HCT116 (cell line): ENCODE measurements at regions not wholly inside any gene's neighbourhood (a gene's known extent, or its start where the extent isn't known, plus 50 kb on each side); places are given as distances from the start of the nearest gene placed in this dataset.
"Not testable (repeated sequence)": the region's sequence is repeated elsewhere in the genome, so short reads cannot be mapped to it uniquely, and the experiment has no call there.

Source experiments
- ATAC-seq: fragments of 200-7000 bp; cut with Tn5 transposase; 2 replicates; pipeline ENCODE4 v1.9.1; 2020; ENCODE audit warnings: mild to moderate bottlenecking, moderate library complexity
- BruUV-seq: library from RNA; stranded (reverse); fragments of 400-500 nt; replicated peaks from 2 replicates; lab custom pipeline; 2021; lab: Mats Ljungman, UMichigan
- CTCF ChIA-PET: fragments of 300-600 bp; sonication (Branson Sonifier 250); formaldehyde crosslinking; loops from one replicate; lab custom pipeline; 2021; ENCODE audit warnings: antibody characterized with exemption; lab: Charles Lee
- POLR2A ChIA-PET: fragments of 300-600, 350-600 bp; sonication (Branson Sonifier 250); formaldehyde crosslinking; loops from one replicate; lab custom pipeline; 2021; ENCODE audit warnings: antibody characterized with exemption; lab: Charles Lee
- RAD21 ChIA-PET, 2 experiments: fragments of 300-600 bp; sonication (Branson Sonifier 250); formaldehyde crosslinking; loops; one replicate each; lab custom pipeline; 2023; ENCODE audit warnings: low total read pairs in 2 of 2; ENCODE audit not compliant: uncharacterized antibody in 2 of 2, unreplicated experiment in 2 of 2, low non-redundant PET in 1 of 2; lab: Charles Lee
- DNase-seq: peaks from one replicate; pipeline ENCODE4 v3.0.0-alpha.2; 2010; ENCODE audit warnings: low read depth, low spot score
- H2AFZ ChIP-seq: fragments of 200-600 bp; shearing (Covaris generic), sonication (generic); 2 replicates; pipeline ENCODE4 v1.6.1; 2017; ENCODE audit warnings: low read depth, mixed run types, mixed read lengths, antibody characterized with exemption, low read length; ENCODE audit not compliant: poor library complexity, severe bottlenecking
- H3K27ac ChIP-seq: 2 replicates; pipeline ENCODE4 v1.5.1; 2012; ENCODE audit warnings: low read depth, low read length
- H3K27me3 ChIP-seq: fragments of 200-600 bp; sonication (generic); 2 replicates; pipeline ENCODE4 v1.6.1; 2016; ENCODE audit warnings: mixed run types, low read length, mixed read lengths; ENCODE audit not compliant: insufficient read depth
- H3K36me3 ChIP-seq, 2 experiments: fragments of 200-500 bp in 1 of 2; fragments of 200-600 bp in 1 of 2; sonication (Bioruptor generic) in 1 of 2; sonication (generic) in 1 of 2; 2 replicates each; pipeline versions ENCODE4 v1.5.1 to v1.6.1; 2014 to 2016; ENCODE audit warnings: low read length in 2 of 2, inconsistent platforms in 1 of 2, mixed read lengths in 1 of 2, mixed run types in 1 of 2; ENCODE audit not compliant: insufficient read depth in 2 of 2, control insufficient read depth in 1 of 2
- H3K4me1 ChIP-seq, 2 experiments: fragments of 200-600 bp in 1 of 2; sonication (generic) in 1 of 2; 2 replicates each; pipeline versions ENCODE4 v1.5.1 to v1.6.1; 2012 to 2017; ENCODE audit warnings: low read length in 2 of 2, inconsistent platforms in 1 of 2, mild to moderate bottlenecking in 1 of 2, mixed read lengths in 1 of 2, mixed run types in 1 of 2, moderate library complexity in 1 of 2; ENCODE audit not compliant: insufficient read depth in 2 of 2, control insufficient read depth in 1 of 2
- H3K4me2 ChIP-seq: fragments of 200-600 bp; sonication (generic); 2 replicates; pipeline ENCODE4 v1.6.1; 2017; ENCODE audit warnings: mixed run types, low read length, mixed read lengths
- H3K4me3 ChIP-seq, 2 experiments: fragments of 200-600 bp in 1 of 2; sonication (generic) in 1 of 2; replicated peaks in 1 of 2; 2 replicates each; pipeline ENCODE4 v1.5.1; 2011 to 2016; ENCODE audit warnings: low read length in 2 of 2, control low read depth in 1 of 2, low read depth in 1 of 2, mild to moderate bottlenecking in 1 of 2, mixed read lengths in 1 of 2, mixed run types in 1 of 2
- H3K79me2 ChIP-seq: fragments of 200-600 bp; sonication (generic); 2 replicates; pipeline ENCODE4 v1.6.1; 2017; ENCODE audit warnings: mild to moderate bottlenecking, mixed run types, low read length, moderate library complexity, mixed read lengths; ENCODE audit not compliant: insufficient read depth
- H3K9ac ChIP-seq: fragments of 200-600 bp; sonication (generic); 2 replicates; pipeline ENCODE4 v1.6.1; 2016; ENCODE audit warnings: low read length, mixed read lengths
- H3K9me2 ChIP-seq: fragments of 200-600 bp; sonication (generic), shearing (Covaris generic); 2 replicates; pipeline ENCODE4 v1.6.1; 2017; ENCODE audit warnings: mixed run types, mild to moderate bottlenecking, moderate library complexity; ENCODE audit not compliant: insufficient read depth
- H3K9me3 ChIP-seq, 2 experiments: fragments of 200-500 bp in 1 of 2; fragments of 200-600 bp in 1 of 2; sonication (Bioruptor generic) in 1 of 2; sonication (generic) in 1 of 2; 2 replicates each; pipeline ENCODE4 v1.6.1; 2014 to 2017; ENCODE audit warnings: low read length in 2 of 2, mixed read lengths in 2 of 2, inconsistent platforms in 1 of 2, low read depth in 1 of 2, mild to moderate bottlenecking in 1 of 2, mixed run types in 1 of 2, moderate library complexity in 1 of 2; ENCODE audit not compliant: control insufficient read depth in 1 of 2, insufficient read depth in 1 of 2
- H4K20me1 ChIP-seq: fragments of 200-600 bp; sonication (generic), shearing (Covaris generic); 2 replicates; pipeline ENCODE4 v1.6.1; 2017; ENCODE audit warnings: mixed run types, mild to moderate bottlenecking, moderate library complexity; ENCODE audit not compliant: insufficient read depth
- CBX3 ChIP-seq: IDR thresholded peaks from 2 replicates; pipeline ENCODE4 v1.6.1; 2012; ENCODE audit warnings: low read depth
- EZH2 ChIP-seq: fragments of 200-600 bp; sonication (generic); IDR thresholded peaks from 2 replicates; pipeline ENCODE4 v1.6.1; 2017; ENCODE audit warnings: antibody characterized with exemption, mixed run types
- FOSL1 ChIP-seq: IDR thresholded peaks from 2 replicates; pipeline ENCODE4 v1.6.1; 2012; ENCODE audit warnings: low read depth
- JUND ChIP-seq: IDR thresholded peaks from 2 replicates; pipeline ENCODE4 v1.6.1; 2012
- POLR2AphosphoS5 ChIP-seq: IDR thresholded peaks from 2 replicates; pipeline ENCODE4 v1.6.1; 2011; ENCODE audit warnings: mild to moderate bottlenecking, low read depth, low read length, moderate library complexity
- RAD21 ChIP-seq: IDR thresholded peaks from 2 replicates; pipeline ENCODE4 v1.6.1; 2012; ENCODE audit warnings: low read depth, mild to moderate bottlenecking
- SP1 ChIP-seq: IDR thresholded peaks from 2 replicates; pipeline ENCODE4 v1.6.1; 2012; ENCODE audit warnings: low read depth
- SRF ChIP-seq: IDR thresholded peaks from 2 replicates; pipeline ENCODE4 v1.6.1; 2012; ENCODE audit warnings: low read depth
- YY1 ChIP-seq: IDR thresholded peaks from 2 replicates; pipeline ENCODE4 v1.6.1; 2011; ENCODE audit warnings: low read length, low read depth, moderate library complexity, mild to moderate bottlenecking; ENCODE audit not compliant: insufficient replicate concordance; ENCODE audit errors: extremely low read depth
- ZFX ChIP-seq: fragments of 450-650 bp; IDR thresholded peaks from 2 replicates; pipeline ENCODE4 v1.6.1; 2017
- intact Hi-C: fragments of 100-400 bp; cut with micrococcal nuclease; formaldehyde crosslinking; loops from 2 replicates; pipeline ENCODE4 v1.10.0; 2022
- TF ChIP-seq, protein P1 (sequence below): IDR thresholded peaks from 2 replicates; pipeline ENCODE4 v1.6.1; 2011; ENCODE audit warnings: mild to moderate bottlenecking, low read length, moderate library complexity; ENCODE audit not compliant: insufficient replicate concordance; ENCODE audit errors: extremely low read depth

DNA sequence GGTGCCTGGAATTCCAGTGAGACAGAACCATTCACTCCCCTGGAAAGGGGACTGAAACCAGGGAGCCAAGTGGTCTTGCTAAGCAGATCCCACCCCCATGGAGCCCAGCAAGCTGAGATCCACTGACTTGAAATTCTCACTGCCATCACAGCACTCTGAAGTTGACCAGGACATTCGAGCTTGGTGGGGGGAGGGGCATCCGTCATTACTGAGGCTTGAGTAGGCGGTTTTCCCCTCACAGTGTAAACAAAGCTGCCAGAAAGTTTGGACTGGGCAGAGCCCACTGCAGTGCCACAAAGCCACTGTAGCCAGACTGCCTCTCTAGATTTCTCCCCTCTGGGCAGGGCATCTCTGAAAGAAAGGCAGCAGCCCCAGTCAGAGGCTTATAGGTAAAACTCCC, 623.9 kb upstream of the CCDC179 start:
- H3K79me2 ChIP-seq, H3K36me3 ChIP-seq, H3K9me2 ChIP-seq, H3K27me3 ChIP-seq, H3K9ac ChIP-seq, H3K4me3 ChIP-seq, RAD21 ChIA-PET, POLR2A ChIA-PET, ATAC-seq, H4K20me1 ChIP-seq, DNase-seq, H3K4me1 ChIP-seq, H2AFZ ChIP-seq, H3K27ac ChIP-seq, CTCF ChIA-PET, H3K4me2 ChIP-seq, intact Hi-C loops, BruUV-seq: not testable (repeated sequence)
- H3K9me3 ChIP-seq = peaks cover 9 to 13% of the 10 kb centered on the region in 2 experiments; a peak in 2 of 4 replicates

GRCh38 chr11:23484618-23485017, 624.3 kb upstream of the CCDC179 start:
- DNase-seq, H3K4me2 ChIP-seq, ATAC-seq, H3K9ac ChIP-seq, H3K36me3 ChIP-seq, H3K9me2 ChIP-seq, intact Hi-C loops, BruUV-seq, H3K27ac ChIP-seq, H2AFZ ChIP-seq, POLR2A ChIA-PET, H3K4me3 ChIP-seq, CTCF ChIA-PET, H3K27me3 ChIP-seq, H3K79me2 ChIP-seq, H3K4me1 ChIP-seq, RAD21 ChIA-PET, H4K20me1 ChIP-seq: not testable (repeated sequence)
- peaks cover 7 to 12% of the 10 kb centered on the region in 2 experiments; a peak in 2 of 4 replicates for H3K9me3 ChIP-seq

GRCh38 chr11:23490557-23491235, 630.4 kb upstream of the CCDC179 start:
- POLR2A ChIA-PET = no interaction called here
- CTCF ChIA-PET = no interaction called here
- no peaks in the 10 kb centered on the region for H3K79me2 ChIP-seq

More at GRCh38 chr11:23490557-23491235, 630.4 kb upstream of the CCDC179 start:
- RAD21 ChIA-PET = no interaction called here
- intact Hi-C loops = no loop called here
- Histone ChIP-seq H3K9ac (no peak overlapping the region), H3K4me2 (no peak overlapping the region), H3K36me3 (no peaks in the 10 kb centered on the region), H3K27ac (no peak overlapping the region), H3K9me2 (no peaks in the 10 kb centered on the region), H3K27me3 (no peaks in the 10 kb centered on the region), H4K20me1 (no peaks in the 10 kb centered on the region), H3K4me1 (no peaks in the 10 kb centered on the region), H3K9me3 (peaks cover 0 to 22% of the 10 kb centered on the region in 2 experiments; a peak in 2 of 4 replicates), H3K4me3 (no peak overlapping the region), H2AFZ (no peak overlapping the region)
- DNase-seq (no peak), ATAC-seq (no peak)
- no TSS peak for BruUV-seq
- TF ChIP-seq JUND = no peak
- TF ChIP-seq EZH2 = no peak
- TF ChIP-seq ZFX = no peak
- TF ChIP-seq RAD21 = no peak
- no peak for TF ChIP-seq SRF
- TF ChIP-seq, protein P1, sequence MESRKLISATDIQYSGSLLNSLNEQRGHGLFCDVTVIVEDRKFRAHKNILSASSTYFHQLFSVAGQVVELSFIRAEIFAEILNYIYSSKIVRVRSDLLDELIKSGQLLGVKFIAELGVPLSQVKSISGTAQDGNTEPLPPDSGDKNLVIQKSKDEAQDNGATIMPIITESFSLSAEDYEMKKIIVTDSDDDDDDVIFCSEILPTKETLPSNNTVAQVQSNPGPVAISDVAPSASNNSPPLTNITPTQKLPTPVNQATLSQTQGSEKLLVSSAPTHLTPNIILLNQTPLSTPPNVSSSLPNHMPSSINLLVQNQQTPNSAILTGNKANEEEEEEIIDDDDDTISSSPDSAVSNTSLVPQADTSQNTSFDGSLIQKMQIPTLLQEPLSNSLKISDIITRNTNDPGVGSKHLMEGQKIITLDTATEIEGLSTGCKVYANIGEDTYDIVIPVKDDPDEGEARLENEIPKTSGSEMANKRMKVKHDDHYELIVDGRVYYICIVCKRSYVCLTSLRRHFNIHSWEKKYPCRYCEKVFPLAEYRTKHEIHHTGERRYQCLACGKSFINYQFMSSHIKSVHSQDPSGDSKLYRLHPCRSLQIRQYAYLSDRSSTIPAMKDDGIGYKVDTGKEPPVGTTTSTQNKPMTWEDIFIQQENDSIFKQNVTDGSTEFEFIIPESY = no peak
- no peak for TF ChIP-seq POLR2AphosphoS5
- no peak for TF ChIP-seq YY1
- TF ChIP-seq CBX3 = no peak
- no peak for TF ChIP-seq SP1
- no peak for TF ChIP-seq FOSL1
